Inferior parietal cortex (tissue), 1 donor: ENCODE measurements at regions not wholly inside any gene's neighbourhood (a gene's known extent, or its start where the extent isn't known, plus 50 kb on each side); places are given as distances from the start of the nearest gene placed in this dataset.
"Not testable (repeated sequence)": the region's sequence is repeated elsewhere in the genome, so short reads cannot be mapped to it uniquely, and the experiment has no call there.

Source experiments
- DNase-seq: peaks from one replicate; pipeline ENCODE4 v3.0.0-alpha.2; 2016; ENCODE audit errors: extremely low spot score

GRCh38 chr9:67635067-67635466, 223.7 kb upstream of the ANKRD20A1 start:
- not testable (repeated sequence) for DNase-seq

- not testable (repeated sequence) for DNase-seq
Measured at GRCh38 chr9:67611900-67612299, 246.8 kb upstream of the ANKRD20A1 start.

GRCh38 chr9:67609872-67610271, 248.9 kb upstream of the ANKRD20A1 start:
- DNase-seq: not testable (repeated sequence)

GRCh38 chr9:67609435-67609834, 249.3 kb upstream of the ANKRD20A1 start:
- not testable (repeated sequence) for DNase-seq

- not testable (repeated sequence) for DNase-seq
Measured at GRCh38 chr9:67605113-67605512, 253.6 kb upstream of the ANKRD20A1 start.

GRCh38 chr9:67603609-67604008, 255.1 kb upstream of the ANKRD20A1 start:
- DNase-seq: not testable (repeated sequence)

- DNase-seq: not testable (repeated sequence)
Measured at GRCh38 chr9:67592424-67592823, 266.3 kb upstream of the ANKRD20A1 start.

- not testable (repeated sequence) for DNase-seq
Measured at GRCh38 chr9:67555874-67556273, 302.9 kb upstream of the ANKRD20A1 start.

GRCh38 chr9:67550044-67550443, 308.7 kb upstream of the ANKRD20A1 start:
- not testable (repeated sequence) for DNase-seq

- DNase-seq: not testable (repeated sequence)
Measured at GRCh38 chr9:67529834-67530233, 328.9 kb upstream of the ANKRD20A1 start.

- not testable (repeated sequence) for DNase-seq
Measured at GRCh38 chr9:67516938-67517337, 341.8 kb upstream of the ANKRD20A1 start.

- DNase-seq: not testable (repeated sequence)
Measured at GRCh38 chr9:67514587-67514986, 344.1 kb upstream of the ANKRD20A1 start.

- not testable (repeated sequence) for DNase-seq
Measured at GRCh38 chr9:67503728-67504369, 354.9 kb upstream of the ANKRD20A1 start.

GRCh38 chr9:67492028-67492427, 366.7 kb upstream of the ANKRD20A1 start:
- DNase-seq: not testable (repeated sequence)

- not testable (repeated sequence) for DNase-seq
Measured at GRCh38 chr9:67477465-67477864, 381.3 kb upstream of the ANKRD20A1 start.

- DNase-seq: not testable (repeated sequence)
Measured at GRCh38 chr9:67470739-67471138, 388.0 kb upstream of the ANKRD20A1 start.

- not testable (repeated sequence) for DNase-seq
Measured at GRCh38 chr9:67468326-67468725, 390.4 kb upstream of the ANKRD20A1 start.

GRCh38 chr9:67461796-67462757, 396.7 kb upstream of the ANKRD20A1 start:
- not testable (repeated sequence) for DNase-seq

- DNase-seq: not testable (repeated sequence)
Measured at GRCh38 chr9:67452941-67453340, 405.8 kb upstream of the ANKRD20A1 start.

GRCh38 chr9:67442313-67442712, 416.4 kb upstream of the ANKRD20A1 start:
- DNase-seq: not testable (repeated sequence)

GRCh38 chr9:67437011-67437410, 421.7 kb upstream of the ANKRD20A1 start:
- DNase-seq: not testable (repeated sequence)

GRCh38 chr9:67424881-67425280, 432.5 kb upstream of the SPATA31A3 start:
- DNase-seq: not testable (repeated sequence)
